GM23338 (cell line): ENCODE measurements at regions not wholly inside any gene's neighbourhood (a gene's known extent, or its start where the extent isn't known, plus 50 kb on each side); places are given as distances from the start of the nearest gene placed in this dataset.

Source experiments
- ATAC-seq: fragments of 200-7000 bp; cut with Tn5 transposase; 3 replicates; pipeline ENCODE4 v1.9.1; 2020
- DNase-seq: peaks from one replicate; pipeline ENCODE4 v3.0.0-alpha.2; 2015; ENCODE audit warnings: low spot score
- H2AFZ ChIP-seq: fragments of 200-600 bp; sonication (generic); 2 replicates; pipeline ENCODE4 v1.8.0; 2016; ENCODE audit warnings: antibody characterized with exemption, mild to moderate bottlenecking, moderate library complexity
- H3F3A ChIP-seq: fragments of 200-600 bp; sonication (generic); replicated peaks from 2 replicates; pipeline ENCODE4 v1.8.0; 2017; ENCODE audit warnings: antibody characterized with exemption, mixed run types, low read depth
- H3K27ac ChIP-seq: fragments of 200-600 bp; sonication (generic); 2 replicates; pipeline ENCODE4 v1.6.1; 2016; ENCODE audit warnings: low read depth
- H3K27me3 ChIP-seq: fragments of 200-600 bp; sonication (generic); 2 replicates; pipeline ENCODE4 v1.8.0; 2016; ENCODE audit warnings: mild to moderate bottlenecking, mixed run types, moderate library complexity; ENCODE audit not compliant: insufficient read depth
- H3K36me3 ChIP-seq: fragments of 200-600 bp; sonication (generic); 2 replicates; pipeline ENCODE4 v1.8.0; 2016; ENCODE audit warnings: mild to moderate bottlenecking; ENCODE audit not compliant: insufficient read depth
- H3K4me1 ChIP-seq: fragments of 200-600 bp; sonication (generic); 2 replicates; pipeline ENCODE4 v1.8.0; 2016; ENCODE audit warnings: mild to moderate bottlenecking, moderate library complexity; ENCODE audit not compliant: insufficient read depth
- H3K4me2 ChIP-seq: fragments of 200-600 bp; sonication (generic); 2 replicates; pipeline ENCODE4 v1.7.1; 2017; ENCODE audit warnings: mixed run types
- H3K4me3 ChIP-seq: fragments of 200-600 bp; sonication (generic); 2 replicates; pipeline ENCODE4 v1.6.1; 2016; ENCODE audit warnings: mixed run types
- H3K79me2 ChIP-seq: fragments of 200-600 bp; sonication (generic); replicated peaks from 2 replicates; pipeline ENCODE4 v1.8.0; 2017; ENCODE audit warnings: mild to moderate bottlenecking; ENCODE audit not compliant: insufficient read depth
- H3K9me2 ChIP-seq: fragments of 200-600 bp; sonication (generic); 2 replicates; pipeline ENCODE4 v1.8.0; 2017; ENCODE audit not compliant: insufficient read depth
- H4K20me1 ChIP-seq: fragments of 200-600 bp; sonication (generic); replicated peaks from 2 replicates; pipeline ENCODE4 v1.8.0; 2017; ENCODE audit warnings: mild to moderate bottlenecking; ENCODE audit not compliant: insufficient read depth
- H3K27ac Mint-ChIP-seq: 2 replicates; pipeline ENCODE4 v1.8.0; 2020; ENCODE audit warnings: inconsistent platforms, mild to moderate bottlenecking, moderate library complexity, mixed read lengths
- H3K27me3 Mint-ChIP-seq: 3 replicates; pipeline ENCODE4 v1.8.0; 2022; ENCODE audit warnings: low read depth, mild to moderate bottlenecking, moderate library complexity, mixed read lengths, inconsistent platforms; ENCODE audit not compliant: insufficient read depth, poor library complexity
- H3K36me3 Mint-ChIP-seq: 3 replicates; pipeline ENCODE4 v1.8.0; 2021; ENCODE audit warnings: low read depth, mild to moderate bottlenecking, inconsistent platforms, moderate library complexity, mixed read lengths
- H3K4me1 Mint-ChIP-seq: 3 replicates; pipeline ENCODE4 v1.8.0; 2020; ENCODE audit warnings: mild to moderate bottlenecking, inconsistent platforms, mixed read lengths
- H3K4me3 Mint-ChIP-seq: 3 replicates; pipeline ENCODE4 v1.8.0; 2021; ENCODE audit warnings: moderate library complexity, mild to moderate bottlenecking, inconsistent platforms, mixed read lengths
- H3K9me3 Mint-ChIP-seq: 3 replicates; pipeline ENCODE4 v1.8.0; 2020; ENCODE audit warnings: moderate library complexity, mild to moderate bottlenecking, inconsistent platforms, mixed read lengths
- CREB1 ChIP-seq: fragments of 250-450 bp; sonication (Bioruptor Pico); IDR thresholded peaks from 2 replicates; pipeline ENCODE4 v1.5.0; 2020; ENCODE audit warnings: low read depth, mild to moderate bottlenecking, moderate library complexity
- CTCF ChIP-seq, 2 experiments: fragments of 200-600 bp in 1 of 2; sonication (generic) in 1 of 2; conservative IDR thresholded peaks; 2 replicates each; pipeline versions ENCODE4 v1.5.1 to v1.6.1; 2016 to 2017; ENCODE audit warnings: antibody characterized with exemption in 2 of 2, low read depth in 2 of 2, mild to moderate bottlenecking in 2 of 2, moderate library complexity in 1 of 2
- EZH2 ChIP-seq: fragments of 200-600 bp; sonication (generic); IDR thresholded peaks from one replicate; pipeline ENCODE4 v1.8.0; 2017; ENCODE audit warnings: antibody characterized with exemption, mild to moderate bottlenecking, low read depth; ENCODE audit not compliant: unreplicated experiment
- EZH2phosphoT487 ChIP-seq: fragments of 200-600 bp; sonication (generic); IDR thresholded peaks from one replicate; pipeline ENCODE4 v1.8.1; 2018; ENCODE audit warnings: antibody characterized with exemption; ENCODE audit not compliant: unreplicated experiment
- JUNB ChIP-seq: IDR thresholded peaks from one replicate; pipeline ENCODE4 v1.6.1; 2016; ENCODE audit warnings: antibody characterized with exemption; ENCODE audit not compliant: unreplicated experiment
- NANOG ChIP-seq: IDR thresholded peaks from 2 replicates; pipeline ENCODE4 v1.6.1; 2016; ENCODE audit warnings: antibody characterized with exemption, borderline replicate concordance
- POLR2AphosphoS5 ChIP-seq: IDR thresholded peaks from 2 replicates; pipeline ENCODE4 v1.6.1; 2016; ENCODE audit warnings: antibody characterized with exemption, low read depth
- REST ChIP-seq: IDR thresholded peaks from one replicate; pipeline ENCODE4 v1.6.1; 2018; ENCODE audit warnings: antibody characterized with exemption; ENCODE audit not compliant: unreplicated experiment
- STAT1 ChIP-seq: IDR thresholded peaks from one replicate; pipeline ENCODE4 v1.6.1; 2016; ENCODE audit warnings: antibody characterized with exemption; ENCODE audit not compliant: unreplicated experiment
- ZNF114 ChIP-seq: fragments of 250-450 bp; sonication (Bioruptor Pico); IDR thresholded peaks from 2 replicates; pipeline ENCODE4 v1.5.0; 2020; ENCODE audit warnings: mild to moderate bottlenecking, moderate library complexity
- ZNF331 ChIP-seq: fragments of 250-450 bp; sonication (Bioruptor Pico); IDR thresholded peaks from 2 replicates; pipeline ENCODE4 v1.5.0; 2020; ENCODE audit warnings: low read depth, mild to moderate bottlenecking, moderate library complexity
- ZNF462 ChIP-seq: fragments of 250-450 bp; sonication (Bioruptor Pico); IDR thresholded peaks from 2 replicates; pipeline ENCODE4 v1.5.0; 2020; ENCODE audit warnings: mild to moderate bottlenecking, moderate library complexity
- TF ChIP-seq, protein P1 (sequence below): IDR thresholded peaks from 2 replicates; pipeline ENCODE4 v1.6.1; 2016; ENCODE audit warnings: antibody characterized with exemption

GRCh38 chr18:67433971-67434370, 82.5 kb downstream of the DSEL start (continued):
- TF ChIP-seq EZH2 (no peak), POLR2AphosphoS5 (no peak), EZH2phosphoT487 (no peak)

- H3K27me3 Mint-ChIP-seq: no peaks in the 10 kb centered on the region
- H3K4me2 ChIP-seq: no peak overlapping the region
- no peak overlapping the region for H3K4me3 Mint-ChIP-seq
- DNase-seq (no peak), ATAC-seq (no peak)
- H3K4me1 ChIP-seq: no peaks in the 10 kb centered on the region
- no peak overlapping the region for H3K4me3 ChIP-seq
- H3K79me2 ChIP-seq: no peaks in the 10 kb centered on the region
- no peaks in the 10 kb centered on the region for H3K27me3 ChIP-seq
- H3K27ac ChIP-seq: no peak overlapping the region
- no peaks in the 10 kb centered on the region for H3K4me1 Mint-ChIP-seq
- no peak for TF ChIP-seq REST
- TF ChIP-seq EZH2phosphoT487: no peak
- no peak for TF ChIP-seq ZNF331 (CRISPR knock-in tag)
- TF ChIP-seq, protein P1, sequence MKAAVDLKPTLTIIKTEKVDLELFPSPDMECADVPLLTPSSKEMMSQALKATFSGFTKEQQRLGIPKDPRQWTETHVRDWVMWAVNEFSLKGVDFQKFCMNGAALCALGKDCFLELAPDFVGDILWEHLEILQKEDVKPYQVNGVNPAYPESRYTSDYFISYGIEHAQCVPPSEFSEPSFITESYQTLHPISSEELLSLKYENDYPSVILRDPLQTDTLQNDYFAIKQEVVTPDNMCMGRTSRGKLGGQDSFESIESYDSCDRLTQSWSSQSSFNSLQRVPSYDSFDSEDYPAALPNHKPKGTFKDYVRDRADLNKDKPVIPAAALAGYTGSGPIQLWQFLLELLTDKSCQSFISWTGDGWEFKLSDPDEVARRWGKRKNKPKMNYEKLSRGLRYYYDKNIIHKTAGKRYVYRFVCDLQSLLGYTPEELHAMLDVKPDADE: no peak
- TF ChIP-seq POLR2AphosphoS5: no peak
- no peak for TF ChIP-seq ZNF462 (CRISPR knock-in tag)
- no peak for TF ChIP-seq CTCF (conservative IDR thresholded peaks at IDR 0.05; ENCODE audit: low read depth in 2 of 2)
- TF ChIP-seq CREB1 (CRISPR knock-in tag): no peak
- no peak for TF ChIP-seq STAT1
- no peak for TF ChIP-seq ZNF114
- no peak for TF ChIP-seq JUNB
- no peak for TF ChIP-seq NANOG
- TF ChIP-seq EZH2: no peak
- no peaks in the 10 kb centered on the region for H3F3A ChIP-seq
- peaks cover 2% of the 10 kb centered on the region; the same call in 1 of the 3 replicates for H3K9me3 Mint-ChIP-seq
- H3K36me3 Mint-ChIP-seq: peaks cover 4% of the 10 kb centered on the region; the same call in 2 of the 3 replicates
- no peaks in the 10 kb centered on the region for H3K9me2 ChIP-seq
- H3K27ac Mint-ChIP-seq: no peak overlapping the region
- no peak overlapping the region for H2AFZ ChIP-seq
- no peaks in the 10 kb centered on the region for H3K36me3 ChIP-seq
- no peaks in the 10 kb centered on the region for H4K20me1 ChIP-seq
Measured at GRCh38 chr18:67432806-67433205, 83.7 kb downstream of the DSEL start.
